Sigmoid colon (tissue), 6 donors: ENCODE measurements at regions not wholly inside any gene's neighbourhood (a gene's known extent, or its start where the extent isn't known, plus 50 kb on each side); places are given as distances from the start of the nearest gene placed in this dataset.

ENCODE experiments used
- DNase-seq: peaks from one replicate; pipeline ENCODE4 v3.0.0-alpha.2; 2019
- H3K27ac ChIP-seq, 4 donors: fragments of 200-600 bp; sonication (generic); one replicate each; pipeline ENCODE4 v1.5.1; 2016 to 2019; ENCODE audit warnings: mild to moderate bottlenecking in 1 of 4
- H3K27me3 ChIP-seq, 3 donors: fragments of 200-600 bp; sonication (generic); one replicate each; pipeline ENCODE4 v1.5.1; 2019; ENCODE audit warnings: mild to moderate bottlenecking in 1 of 3
- H3K36me3 ChIP-seq, 4 donors: fragments of 200-600 bp; sonication (generic); one replicate each; pipeline ENCODE4 v1.5.1; 2016 to 2019
- H3K4me1 ChIP-seq, 4 donors: fragments of 200-600 bp; sonication (generic); one replicate each; pipeline ENCODE4 v1.5.1; 2017 to 2019
- H3K4me3 ChIP-seq, 4 donors: fragments of 200-600 bp; sonication (generic); one replicate each; pipeline ENCODE4 v1.5.1; 2017 to 2019; ENCODE audit warnings: mild to moderate bottlenecking in 2 of 4, moderate library complexity in 1 of 4
- H3K9me3 ChIP-seq, 4 donors: fragments of 200-600 bp in 3 of 4; sonication (generic) in 3 of 4; one replicate each; pipeline versions ENCODE4 v1.5.1 to v1.6.1; 2013 to 2019
- EP300 ChIP-seq, 4 donors: sonication (generic); formaldehyde crosslinking; IDR thresholded peaks; one replicate each; pipeline ENCODE4 v1.6.1; 2017; ENCODE audit warnings: antibody characterized with exemption in 4 of 4
- POLR2A ChIP-seq, 2 donors: fragments of 450-650 bp; IDR thresholded peaks; one replicate each; pipeline ENCODE4 v1.6.1; 2016; ENCODE audit warnings: antibody characterized with exemption in 2 of 2, mild to moderate bottlenecking in 2 of 2, moderate library complexity in 2 of 2
- POLR2AphosphoS5 ChIP-seq, 4 donors: sonication (generic); formaldehyde crosslinking; IDR thresholded peaks; one replicate each; pipeline ENCODE4 v1.6.1; 2017; ENCODE audit warnings: antibody characterized with exemption in 4 of 4
- whole genome bisulfite sequencing, 2 donors: extraction: QIAGEN DNeasy Blood & Tissue Kit; methylation state at CpG; one replicate each; pipeline ENCODE4 v1.1.7; 2013; 5-methylcytosine and 5-hydroxymethylcytosine counted together
- intact Hi-C: fragments of 100-400 bp; cut with DNase I; formaldehyde crosslinking; loops from one replicate; pipeline ENCODE4 v1.15.1; 2023
- TF ChIP-seq, protein P1 (sequence below), 4 experiments: fragments of 450-650 bp in 3 of 4; fragments of 200-600 bp in 1 of 4; IDR thresholded peaks; one replicate each; pipeline ENCODE4 v1.5.1; 2016 to 2019; ENCODE audit warnings: antibody characterized with exemption in 4 of 4, mild to moderate bottlenecking in 3 of 4, moderate library complexity in 2 of 4
- donor health status: healthy with polysubstance abuse.
- donor health status: healthy.

DNA sequence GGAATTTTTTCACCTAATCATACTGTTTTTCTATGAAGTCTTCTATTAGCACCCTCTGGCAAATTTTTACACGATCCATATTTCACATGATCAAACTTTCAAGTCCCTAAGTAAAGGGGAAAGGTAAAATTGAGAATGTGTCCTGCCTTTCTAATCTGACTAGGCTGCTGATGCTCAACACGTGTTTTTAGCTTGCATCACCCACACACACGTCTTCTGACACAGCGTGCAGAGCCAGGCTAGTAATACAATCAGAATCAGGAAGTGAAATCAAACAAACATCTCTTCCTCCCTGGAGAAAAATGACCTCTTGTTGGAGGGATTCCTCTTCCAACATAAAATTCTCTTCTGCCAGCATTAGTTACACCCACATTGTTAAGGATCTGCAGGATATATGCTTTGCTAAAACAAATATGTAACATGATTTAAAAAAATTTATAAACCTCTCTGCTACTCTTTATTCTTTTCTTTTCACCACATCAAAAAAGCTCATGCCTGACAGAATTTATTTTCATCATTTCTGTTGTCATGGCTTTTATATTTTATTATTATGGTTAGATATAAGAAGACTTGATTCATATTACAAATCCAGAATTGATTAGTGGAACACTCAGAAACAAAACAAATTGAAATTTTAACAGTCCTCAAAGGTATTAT, 122.4 kb downstream of the RAP2B start:
- Histone ChIP-seq H3K4me1 (peaks cover 0 to 7% (median 3%) of the 10 kb centered on the region in 4 donors), H3K36me3 (no peaks in the 10 kb centered on the region), H3K27ac (peak overlapping the region in 3 of 4 donors; percentile 49 to 65 (median 49)), H3K4me3 (no peak overlapping the region), H3K27me3 (no peaks in the 10 kb centered on the region), H3K9me3 (no peaks in the 10 kb centered on the region)
- TF ChIP-seq POLR2A (IDR thresholded peaks at IDR 0.05) (no peak), EP300 (IDR thresholded peaks at IDR 0.05) (no peak), POLR2AphosphoS5 (IDR thresholded peaks at IDR 0.05) (peak in 3 of 4 donors; percentile 17 to 72 (median 46))
- TF ChIP-seq, protein P1, sequence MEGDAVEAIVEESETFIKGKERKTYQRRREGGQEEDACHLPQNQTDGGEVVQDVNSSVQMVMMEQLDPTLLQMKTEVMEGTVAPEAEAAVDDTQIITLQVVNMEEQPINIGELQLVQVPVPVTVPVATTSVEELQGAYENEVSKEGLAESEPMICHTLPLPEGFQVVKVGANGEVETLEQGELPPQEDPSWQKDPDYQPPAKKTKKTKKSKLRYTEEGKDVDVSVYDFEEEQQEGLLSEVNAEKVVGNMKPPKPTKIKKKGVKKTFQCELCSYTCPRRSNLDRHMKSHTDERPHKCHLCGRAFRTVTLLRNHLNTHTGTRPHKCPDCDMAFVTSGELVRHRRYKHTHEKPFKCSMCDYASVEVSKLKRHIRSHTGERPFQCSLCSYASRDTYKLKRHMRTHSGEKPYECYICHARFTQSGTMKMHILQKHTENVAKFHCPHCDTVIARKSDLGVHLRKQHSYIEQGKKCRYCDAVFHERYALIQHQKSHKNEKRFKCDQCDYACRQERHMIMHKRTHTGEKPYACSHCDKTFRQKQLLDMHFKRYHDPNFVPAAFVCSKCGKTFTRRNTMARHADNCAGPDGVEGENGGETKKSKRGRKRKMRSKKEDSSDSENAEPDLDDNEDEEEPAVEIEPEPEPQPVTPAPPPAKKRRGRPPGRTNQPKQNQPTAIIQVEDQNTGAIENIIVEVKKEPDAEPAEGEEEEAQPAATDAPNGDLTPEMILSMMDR (IDR thresholded peaks at IDR 0.05), result no peak
- WGBS, 2 donors, result 22 to 27% methylated on average over 4 of the region's 4 CpGs
- DNase-seq, result peak; percentile 83
- intact Hi-C loops, result no loop called here

DNA sequence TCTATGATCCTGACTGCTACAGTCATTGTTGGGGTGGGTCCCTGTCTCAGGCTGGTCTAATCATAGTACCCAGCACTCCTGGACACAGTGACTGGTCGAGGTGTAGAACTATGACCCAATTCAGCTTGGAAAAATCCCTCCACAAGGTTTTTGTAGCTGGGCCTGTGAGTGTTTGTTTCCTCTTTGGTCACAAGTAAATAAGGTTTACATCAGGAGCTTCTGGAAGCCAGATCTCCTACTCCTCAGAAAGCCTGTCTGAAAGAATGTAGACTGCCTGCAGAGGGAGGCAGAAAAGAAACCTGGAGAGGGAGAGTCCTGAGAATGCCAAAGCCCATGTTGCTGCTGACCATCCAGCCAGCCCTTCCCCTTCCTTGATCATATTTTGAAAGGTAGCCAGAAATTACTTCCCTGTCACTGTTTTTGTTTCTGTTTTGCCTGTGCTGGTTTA, 123.2 kb downstream of the RAP2B start:
- Histone ChIP-seq H3K27me3 (no peaks in the 10 kb centered on the region), H3K4me1 (peaks cover 0 to 7% (median 3%) of the 10 kb centered on the region in 4 donors), H3K9me3 (no peaks in the 10 kb centered on the region), H3K27ac (peak overlapping the region; percentile 14 to 65 (median 49)), H3K36me3 (no peaks in the 10 kb centered on the region), H3K4me3 (no peak overlapping the region)
- no peak for DNase-seq
- intact Hi-C loops, result no loop called here
- 48 to 63% methylated on average over 1 of the region's 1 CpG for WGBS, 2 donors
- TF ChIP-seq, protein P1 (IDR thresholded peaks at IDR 0.05), result no peak
- TF ChIP-seq EP300 (IDR thresholded peaks at IDR 0.05) (no peak), POLR2A (IDR thresholded peaks at IDR 0.05) (no peak), POLR2AphosphoS5 (IDR thresholded peaks at IDR 0.05) (no peak)

DNA sequence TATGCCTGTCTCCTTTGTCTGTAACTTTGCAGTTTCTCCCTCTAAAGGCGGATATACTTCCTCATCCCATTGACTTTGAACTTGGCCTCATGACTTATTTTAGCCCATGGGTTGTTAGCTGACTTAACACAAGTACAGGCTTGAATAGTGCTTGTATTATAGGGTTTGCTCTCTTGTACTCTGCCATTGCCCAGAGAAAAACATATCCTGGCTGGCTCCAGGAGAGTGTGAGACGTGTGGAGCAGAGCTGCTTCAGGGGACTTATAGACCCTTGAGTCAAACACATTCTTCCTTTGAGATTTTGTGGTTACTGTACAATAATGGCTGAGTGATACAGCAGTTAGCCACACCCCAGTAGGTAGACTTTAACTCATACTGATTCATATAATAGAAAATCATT, 124.0 kb downstream of the RAP2B start:
- H3K27me3 ChIP-seq, result no peaks in the 10 kb centered on the region
- TF ChIP-seq, protein P1 (IDR thresholded peaks at IDR 0.05), result no peak
- TF ChIP-seq EP300 (IDR thresholded peaks at IDR 0.05), result no peak
- TF ChIP-seq POLR2A (IDR thresholded peaks at IDR 0.05), result no peak
- no peak for TF ChIP-seq POLR2AphosphoS5 (IDR thresholded peaks at IDR 0.05)
- peaks cover 0 to 7% (median 3%) of the 10 kb centered on the region in 4 donors for H3K4me1 ChIP-seq
- intact Hi-C loops, result no loop called here
- H3K36me3 ChIP-seq, result no peaks in the 10 kb centered on the region
- peak overlapping the region in 2 of 4 donors; percentile 49 to 65 for H3K27ac ChIP-seq
- DNase-seq, result no peak
- no peaks in the 10 kb centered on the region for H3K9me3 ChIP-seq
- H3K4me3 ChIP-seq, result no peak overlapping the region
- WGBS, 2 donors, result 81 to 87% methylated on average over 2 of the region's 2 CpGs

DNA sequence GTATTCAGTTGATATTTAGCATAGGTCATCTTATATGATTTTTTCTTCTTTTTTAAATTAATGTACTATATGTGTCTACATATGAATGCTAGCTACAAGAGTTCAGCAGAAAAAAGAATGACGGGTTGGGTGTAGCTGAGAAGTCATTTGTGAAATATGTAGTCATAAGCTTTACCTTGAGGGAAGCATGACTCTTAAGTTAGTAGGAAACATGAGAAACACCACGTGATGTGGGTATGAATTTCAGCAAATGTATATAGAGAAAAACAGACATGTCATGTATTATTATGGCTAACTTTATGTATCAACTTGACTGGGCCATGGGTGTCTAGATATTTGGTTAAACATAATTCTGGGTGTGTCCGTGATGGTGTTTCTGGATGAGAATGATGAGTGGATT, 125.0 kb downstream of the RAP2B start:
- H3K36me3 ChIP-seq, result no peaks in the 10 kb centered on the region
- H3K27ac ChIP-seq, result no peak overlapping the region
- 91 to 93% methylated on average over 3 of the region's 3 CpGs for WGBS, 2 donors
- intact Hi-C loops, result no loop called here
- no peak for DNase-seq
- no peak overlapping the region for H3K4me3 ChIP-seq
- no peak for TF ChIP-seq EP300 (IDR thresholded peaks at IDR 0.05)
- TF ChIP-seq POLR2AphosphoS5 (IDR thresholded peaks at IDR 0.05), result no peak
- no peak for TF ChIP-seq POLR2A (IDR thresholded peaks at IDR 0.05)
- TF ChIP-seq, protein P1 (IDR thresholded peaks at IDR 0.05), result no peak
- peaks cover 0 to 7% (median 3%) of the 10 kb centered on the region in 4 donors for H3K4me1 ChIP-seq
- H3K27me3 ChIP-seq, result no peaks in the 10 kb centered on the region
- no peaks in the 10 kb centered on the region for H3K9me3 ChIP-seq
